OCI-LY1 (cell line): ENCODE measurements at regions not wholly inside any gene's neighbourhood (a gene's known extent, or its start where the extent isn't known, plus 50 kb on each side); places are given as distances from the start of the nearest gene placed in this dataset.

Experiments
- H2AFZ ChIP-seq: fragments of 200-600 bp; sonication (generic), shearing (Covaris generic); 2 replicates; pipeline ENCODE4 v1.6.0; 2014; ENCODE audit warnings: antibody characterized with exemption, mild to moderate bottlenecking, low read length
- H3F3A ChIP-seq: fragments of 200-600 bp; sonication (generic), shearing (Covaris generic); 2 replicates; pipeline ENCODE4 v1.6.0; 2014; ENCODE audit warnings: mild to moderate bottlenecking, antibody characterized with exemption, low read length, moderate library complexity; ENCODE audit not compliant: insufficient read depth
- H3K27ac ChIP-seq: fragments of 200-600 bp; sonication (generic); 2 replicates; pipeline ENCODE4 v1.5.1; 2014; ENCODE audit warnings: low read length, mixed run types, mild to moderate bottlenecking, low read depth; ENCODE audit not compliant: poor library complexity, severe bottlenecking
- H3K27me3 ChIP-seq: fragments of 200-600 bp; sonication (generic); 2 replicates; pipeline ENCODE4 v1.6.0; 2014; ENCODE audit warnings: antibody characterized with exemption, mild to moderate bottlenecking, low read length, moderate library complexity; ENCODE audit not compliant: insufficient read depth
- H3K36me3 ChIP-seq: fragments of 200-600 bp; sonication (generic); 2 replicates; pipeline ENCODE4 v1.6.1; 2014; ENCODE audit warnings: mild to moderate bottlenecking, antibody characterized with exemption, low read length, moderate library complexity, mixed read lengths; ENCODE audit not compliant: insufficient read depth
- H3K4me1 ChIP-seq: fragments of 200-600 bp; sonication (generic); 2 replicates; pipeline ENCODE4 v1.5.1; 2014; ENCODE audit warnings: mild to moderate bottlenecking, low read length, moderate library complexity; ENCODE audit not compliant: insufficient read depth, severe bottlenecking
- H3K4me2 ChIP-seq: fragments of 200-600 bp; sonication (generic), shearing (Covaris generic); 2 replicates; pipeline ENCODE4 v1.6.1; 2014; ENCODE audit warnings: low read length
- H3K4me3 ChIP-seq: fragments of 200-600 bp; sonication (generic); 2 replicates; pipeline ENCODE4 v1.5.1; 2014; ENCODE audit warnings: low read length, low read depth, mild to moderate bottlenecking, mixed read lengths; ENCODE audit not compliant: poor library complexity, severe bottlenecking
- H3K79me2 ChIP-seq: fragments of 200-600 bp; shearing (Covaris generic); 2 replicates; pipeline ENCODE4 v1.6.1; 2016; ENCODE audit warnings: mixed run types, low read length, mixed read lengths; ENCODE audit not compliant: insufficient read depth
- H3K9ac ChIP-seq: fragments of 200-600 bp; sonication (generic), shearing (Covaris generic); 2 replicates; pipeline ENCODE4 v1.6.1; 2014; ENCODE audit warnings: mild to moderate bottlenecking, low read length, mixed read lengths
- H3K9me2 ChIP-seq: fragments of 200-600 bp; sonication (generic), shearing (Covaris generic); 2 replicates; pipeline ENCODE4 v1.6.1; 2014; ENCODE audit warnings: low read depth, mild to moderate bottlenecking, low read length, mixed read lengths
- H3K9me3 ChIP-seq: fragments of 200-600 bp; shearing (Covaris generic); 2 replicates; pipeline ENCODE4 v1.6.1; 2014; ENCODE audit warnings: low read length, mixed read lengths
- H4K20me1 ChIP-seq: fragments of 200-600 bp; sonication (generic), shearing (Covaris generic); 2 replicates; pipeline ENCODE4 v1.6.0; 2016; ENCODE audit warnings: mild to moderate bottlenecking, low read length; ENCODE audit not compliant: insufficient read depth
- EZH2 ChIP-seq: fragments of 200-600 bp; sonication (generic), shearing (Covaris generic); IDR thresholded peaks from 2 replicates; pipeline ENCODE4 v1.8.0; 2017; ENCODE audit warnings: borderline replicate concordance, mixed run types, mild to moderate bottlenecking, antibody characterized with exemption, low read length, moderate library complexity, mixed read lengths
- TF ChIP-seq, protein P1 (sequence below): fragments of 200-600 bp; sonication (generic), shearing (Covaris generic); IDR thresholded peaks from 2 replicates; pipeline ENCODE4 v1.5.1; 2017; ENCODE audit warnings: mild to moderate bottlenecking, antibody characterized with exemption, low read length, moderate library complexity, mixed read lengths

DNA sequence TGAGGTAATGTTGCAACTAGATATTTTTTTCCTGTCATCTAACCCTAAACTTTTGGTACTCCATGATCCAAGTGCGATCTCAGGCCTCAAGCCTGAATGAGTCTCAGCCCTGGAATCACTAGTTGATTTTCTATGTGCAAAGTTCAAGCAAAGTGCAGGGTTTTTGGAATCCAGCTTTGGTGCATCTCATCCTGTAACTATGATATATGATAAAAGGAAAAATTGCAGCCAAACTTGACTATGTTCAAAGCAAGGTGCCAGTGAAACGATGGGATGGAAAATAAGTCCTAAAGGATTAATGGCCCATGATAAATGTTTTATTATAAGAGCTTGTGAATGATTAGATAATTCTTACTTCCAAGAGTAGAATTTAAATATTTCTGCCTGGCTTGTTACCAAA, 78.9 kb upstream of the NT5C1B start:
- no peak for TF ChIP-seq EZH2
- TF ChIP-seq, protein P1, sequence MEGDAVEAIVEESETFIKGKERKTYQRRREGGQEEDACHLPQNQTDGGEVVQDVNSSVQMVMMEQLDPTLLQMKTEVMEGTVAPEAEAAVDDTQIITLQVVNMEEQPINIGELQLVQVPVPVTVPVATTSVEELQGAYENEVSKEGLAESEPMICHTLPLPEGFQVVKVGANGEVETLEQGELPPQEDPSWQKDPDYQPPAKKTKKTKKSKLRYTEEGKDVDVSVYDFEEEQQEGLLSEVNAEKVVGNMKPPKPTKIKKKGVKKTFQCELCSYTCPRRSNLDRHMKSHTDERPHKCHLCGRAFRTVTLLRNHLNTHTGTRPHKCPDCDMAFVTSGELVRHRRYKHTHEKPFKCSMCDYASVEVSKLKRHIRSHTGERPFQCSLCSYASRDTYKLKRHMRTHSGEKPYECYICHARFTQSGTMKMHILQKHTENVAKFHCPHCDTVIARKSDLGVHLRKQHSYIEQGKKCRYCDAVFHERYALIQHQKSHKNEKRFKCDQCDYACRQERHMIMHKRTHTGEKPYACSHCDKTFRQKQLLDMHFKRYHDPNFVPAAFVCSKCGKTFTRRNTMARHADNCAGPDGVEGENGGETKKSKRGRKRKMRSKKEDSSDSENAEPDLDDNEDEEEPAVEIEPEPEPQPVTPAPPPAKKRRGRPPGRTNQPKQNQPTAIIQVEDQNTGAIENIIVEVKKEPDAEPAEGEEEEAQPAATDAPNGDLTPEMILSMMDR: no peak
- Histone ChIP-seq H3K36me3 (no peaks in the 10 kb centered on the region), H3K79me2 (no peaks in the 10 kb centered on the region), H3K9me2 (no peaks in the 10 kb centered on the region), H3K27me3 (no peaks in the 10 kb centered on the region), H4K20me1 (no peaks in the 10 kb centered on the region), H2AFZ (no peak overlapping the region), H3K9ac (no peak overlapping the region), H3K27ac (no peak overlapping the region), H3K9me3 (no peaks in the 10 kb centered on the region), H3K4me2 (no peak overlapping the region), H3F3A (no peaks in the 10 kb centered on the region), H3K4me1 (no peaks in the 10 kb centered on the region), H3K4me3 (no peak overlapping the region)

DNA sequence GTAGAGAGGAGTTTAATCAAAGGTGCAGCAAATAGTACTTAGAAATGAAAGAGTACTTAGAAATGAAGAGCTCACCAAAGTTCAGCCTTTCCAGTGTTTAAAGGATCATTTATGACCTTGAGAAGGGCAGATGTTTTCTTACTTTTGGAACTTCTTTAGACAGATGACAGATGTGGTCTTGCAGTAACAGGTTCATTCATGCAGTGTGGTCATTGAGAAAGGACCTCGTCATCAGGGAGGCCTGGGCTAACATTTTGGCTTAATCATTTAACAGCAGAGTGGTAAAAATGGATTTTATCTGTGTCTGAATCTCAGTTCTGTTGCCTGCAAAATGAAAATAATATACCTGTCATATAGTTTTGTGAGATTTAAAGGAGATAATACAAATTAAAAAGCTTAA, 75.1 kb upstream of the NT5C1B start:
- H3K9ac ChIP-seq: no peak overlapping the region
- H3K4me1 ChIP-seq: no peaks in the 10 kb centered on the region
- H3K9me3 ChIP-seq: no peaks in the 10 kb centered on the region
- H4K20me1 ChIP-seq: no peaks in the 10 kb centered on the region
- no peak overlapping the region for H3K4me2 ChIP-seq
- no peaks in the 10 kb centered on the region for H3F3A ChIP-seq
- no peaks in the 10 kb centered on the region for H3K27me3 ChIP-seq
- H2AFZ ChIP-seq: no peak overlapping the region
- no peak overlapping the region for H3K4me3 ChIP-seq
- no peak overlapping the region for H3K27ac ChIP-seq
- no peaks in the 10 kb centered on the region for H3K9me2 ChIP-seq
- TF ChIP-seq EZH2: no peak
- TF ChIP-seq, protein P1: no peak
- H3K36me3 ChIP-seq: no peaks in the 10 kb centered on the region
- H3K79me2 ChIP-seq: no peaks in the 10 kb centered on the region

DNA sequence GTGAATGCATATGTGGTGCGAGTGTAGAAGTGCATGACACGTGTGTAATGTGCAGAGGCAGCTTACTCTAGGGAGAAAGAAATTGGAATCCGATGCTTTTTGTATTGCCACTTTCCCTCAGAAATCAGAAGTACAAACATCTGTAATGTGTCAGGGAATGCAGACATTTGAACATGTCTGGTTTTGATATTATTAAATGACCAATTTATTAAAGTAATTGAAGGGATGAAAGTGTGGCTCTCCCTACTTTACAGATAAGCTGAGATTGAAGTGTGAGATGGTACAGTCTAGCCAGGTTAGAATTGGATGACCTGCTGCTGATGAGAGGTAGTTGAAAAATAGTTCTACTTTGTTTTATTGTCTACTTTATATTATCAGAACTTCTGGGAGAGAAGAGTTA, 74.5 kb upstream of the NT5C1B start:
- Histone ChIP-seq H3K9me3 (no peaks in the 10 kb centered on the region), H4K20me1 (no peaks in the 10 kb centered on the region), H3K79me2 (no peaks in the 10 kb centered on the region), H2AFZ (no peak overlapping the region), H3K9me2 (no peaks in the 10 kb centered on the region), H3K4me3 (no peak overlapping the region), H3K4me1 (no peaks in the 10 kb centered on the region), H3F3A (no peaks in the 10 kb centered on the region), H3K9ac (no peak overlapping the region), H3K36me3 (no peaks in the 10 kb centered on the region), H3K27ac (no peak overlapping the region), H3K27me3 (no peaks in the 10 kb centered on the region), H3K4me2 (no peak overlapping the region)
- no peak for TF ChIP-seq EZH2
- TF ChIP-seq, protein P1: no peak
